Ectodermal cell (in vitro differentiated cells): ENCODE measurements at regions not wholly inside any gene's neighbourhood (a gene's known extent, or its start where the extent isn't known, plus 50 kb on each side); places are given as distances from the start of the nearest gene placed in this dataset.

ENCODE experiments used
- H3K27ac ChIP-seq: 2 replicates; pipeline ENCODE4 v1.7.0; 2013; ENCODE audit warnings: mild to moderate bottlenecking, low read depth, low read length; ENCODE audit not compliant: insufficient read depth, poor library complexity, severe bottlenecking
- H3K27me3 ChIP-seq: 2 replicates; pipeline ENCODE4 v1.7.0; 2013; ENCODE audit warnings: mild to moderate bottlenecking, low read length; ENCODE audit not compliant: insufficient read depth, control insufficient read depth, poor library complexity, severe bottlenecking
- H3K36me3 ChIP-seq: one replicate; pipeline ENCODE4 v1.7.0; 2013; ENCODE audit warnings: low read length; ENCODE audit not compliant: control insufficient read depth, insufficient read depth
- H3K4me1 ChIP-seq: one replicate; pipeline ENCODE4 v1.7.0; 2013; ENCODE audit warnings: low read length; ENCODE audit not compliant: control insufficient read depth, insufficient read depth
- H3K4me3 ChIP-seq: 2 replicates; pipeline ENCODE4 v1.7.0; 2013; ENCODE audit warnings: low read depth, low read length, control low read depth; ENCODE audit not compliant: insufficient read depth
- H3K9me3 ChIP-seq: 2 replicates; pipeline ENCODE4 v1.7.0; 2013; ENCODE audit warnings: mild to moderate bottlenecking, low read length, moderate library complexity; ENCODE audit not compliant: control insufficient read depth
- WGBS, 2 experiments: methylation state at CpG; one replicate each; pipeline ENCODE4 v1.1.7; 2013; ENCODE audit warnings: missing lambda C conversion rate in 2 of 2; 5-methylcytosine and 5-hydroxymethylcytosine counted together

DNA sequence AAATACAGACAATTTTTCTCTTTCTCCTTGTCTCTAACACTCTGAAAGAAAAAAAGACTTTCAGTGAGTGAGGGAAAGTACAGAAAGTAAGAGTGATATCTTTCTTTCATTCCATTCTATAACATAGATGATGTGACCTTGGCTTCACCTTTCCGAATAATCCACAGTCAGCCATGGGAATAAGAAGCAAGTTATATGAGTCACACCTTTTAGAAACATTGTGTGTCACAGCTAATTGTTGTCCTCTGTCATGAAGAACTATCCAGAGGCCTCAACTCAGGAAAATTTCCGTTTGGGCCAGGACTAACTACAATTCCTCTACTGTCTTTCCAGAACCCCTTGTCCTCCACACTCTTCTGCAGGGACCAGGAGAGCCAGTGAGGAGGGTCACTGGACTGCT is 209.7 kb upstream of the FAR2 start:
- H3K36me3 ChIP-seq: no peaks in the 10 kb centered on the region
- H3K27ac ChIP-seq: no peak overlapping the region
- no peaks in the 10 kb centered on the region for H3K4me1 ChIP-seq
- H3K4me3 ChIP-seq: no peak overlapping the region
- H3K9me3 ChIP-seq: no peaks in the 10 kb centered on the region
- no peaks in the 10 kb centered on the region for H3K27me3 ChIP-seq
- WGBS, 2 experiments: 98 to 99% methylated on average over 2 of the region's 2 CpGs

DNA sequence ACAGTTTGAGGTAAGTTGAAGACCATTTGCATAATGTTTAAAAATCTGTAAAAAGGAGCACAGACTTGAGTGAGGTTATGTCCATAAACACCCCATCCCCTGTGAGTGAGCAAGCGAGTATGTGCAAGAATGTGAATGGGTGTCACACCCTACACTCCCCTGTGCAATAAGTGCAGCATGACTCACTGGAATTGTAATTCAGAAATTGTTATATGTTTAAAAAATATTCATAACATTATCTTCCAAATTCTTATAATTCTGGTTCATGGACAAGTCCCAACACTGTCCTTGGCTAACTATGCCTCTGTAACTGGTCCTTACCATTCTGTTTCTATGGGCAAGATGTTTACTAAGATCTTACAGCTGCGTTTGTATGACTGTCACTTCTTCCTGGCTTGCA is 207.8 kb upstream of the FAR2 start:
- Histone ChIP-seq H3K4me1 (no peaks in the 10 kb centered on the region), H3K27ac (no peak overlapping the region), H3K9me3 (no peaks in the 10 kb centered on the region), H3K36me3 (no peaks in the 10 kb centered on the region), H3K27me3 (no peaks in the 10 kb centered on the region), H3K4me3 (no peak overlapping the region)
- 90 to 100% methylated on average over 2 of the region's 2 CpGs for WGBS, 2 experiments

DNA sequence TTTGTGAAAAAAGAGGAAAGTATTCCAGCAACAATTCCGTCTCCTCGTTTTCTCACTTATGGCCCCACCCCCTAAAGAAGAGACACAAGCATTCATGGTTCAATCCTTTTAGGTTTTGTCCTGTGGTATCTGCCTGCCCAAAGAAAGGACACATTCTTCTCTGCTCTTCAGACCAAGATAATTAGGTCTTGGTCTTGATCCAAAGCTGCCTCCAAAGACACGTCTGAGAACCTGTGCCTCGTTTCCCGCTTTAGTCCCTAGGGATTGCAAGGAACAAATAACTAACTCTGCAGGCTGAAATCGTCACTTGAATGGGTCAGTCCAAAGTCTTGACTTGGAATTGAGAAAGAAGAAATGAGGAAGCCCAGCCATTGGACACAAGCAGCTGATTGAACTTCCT is 202.7 kb upstream of the FAR2 start:
- 89 to 91% methylated on average over 6 of the region's 6 CpGs for WGBS, 2 experiments

GRCh38 chr12:28948685-28949084 is 200.4 kb upstream of the FAR2 start:
- H3K9me3 ChIP-seq: no peaks in the 10 kb centered on the region
- no peaks in the 10 kb centered on the region for H3K4me1 ChIP-seq
- WGBS, 2 experiments: no CpG with 5 or more reads among the region's 1 CpG
- H3K36me3 ChIP-seq: no peaks in the 10 kb centered on the region
- H3K4me3 ChIP-seq: no peak overlapping the region
- no peaks in the 10 kb centered on the region for H3K27me3 ChIP-seq
- no peak overlapping the region for H3K27ac ChIP-seq

More for the DNA sequence above, 202.7 kb upstream of the FAR2 start:
- Histone ChIP-seq H3K36me3 (no peaks in the 10 kb centered on the region), H3K27me3 (no peaks in the 10 kb centered on the region), H3K4me3 (no peak overlapping the region), H3K27ac (no peak overlapping the region), H3K4me1 (no peaks in the 10 kb centered on the region), H3K9me3 (no peaks in the 10 kb centered on the region)

- H3K9me3 ChIP-seq: no peaks in the 10 kb centered on the region
- no peaks in the 10 kb centered on the region for H3K36me3 ChIP-seq
- 91 to 96% methylated on average over 1 of the region's 1 CpG for WGBS, 2 experiments
- no peak overlapping the region for H3K4me3 ChIP-seq
- H3K27ac ChIP-seq: no peak overlapping the region
- H3K4me1 ChIP-seq: no peaks in the 10 kb centered on the region
- H3K27me3 ChIP-seq: no peaks in the 10 kb centered on the region
Observed at GRCh38 chr12:28949184-28949583, 199.9 kb upstream of the FAR2 start.

GRCh38 chr12:28950049-28950448 is 199.0 kb upstream of the FAR2 start:
- no peaks in the 10 kb centered on the region for H3K4me1 ChIP-seq
- no peaks in the 10 kb centered on the region for H3K36me3 ChIP-seq
- H3K4me3 ChIP-seq: no peak overlapping the region
- H3K27ac ChIP-seq: no peak overlapping the region
- no peaks in the 10 kb centered on the region for H3K9me3 ChIP-seq
- H3K27me3 ChIP-seq: no peaks in the 10 kb centered on the region

- WGBS, 2 experiments: 86 to 94% methylated on average over 1 of the region's 1 CpG
- Histone ChIP-seq H3K36me3 (no peaks in the 10 kb centered on the region), H3K4me1 (no peaks in the 10 kb centered on the region), H3K27me3 (no peaks in the 10 kb centered on the region), H3K27ac (no peak overlapping the region), H3K4me3 (no peak overlapping the region), H3K9me3 (no peaks in the 10 kb centered on the region)
Observed at GRCh38 chr12:28951935-28952334, 197.1 kb upstream of the FAR2 start.

GRCh38 chr12:28954333-28954732 is 194.7 kb upstream of the FAR2 start:
- Histone ChIP-seq H3K4me3 (no peak overlapping the region), H3K9me3 (no peaks in the 10 kb centered on the region), H3K27ac (no peak overlapping the region), H3K27me3 (no peaks in the 10 kb centered on the region), H3K4me1 (no peaks in the 10 kb centered on the region), H3K36me3 (no peaks in the 10 kb centered on the region)

DNA sequence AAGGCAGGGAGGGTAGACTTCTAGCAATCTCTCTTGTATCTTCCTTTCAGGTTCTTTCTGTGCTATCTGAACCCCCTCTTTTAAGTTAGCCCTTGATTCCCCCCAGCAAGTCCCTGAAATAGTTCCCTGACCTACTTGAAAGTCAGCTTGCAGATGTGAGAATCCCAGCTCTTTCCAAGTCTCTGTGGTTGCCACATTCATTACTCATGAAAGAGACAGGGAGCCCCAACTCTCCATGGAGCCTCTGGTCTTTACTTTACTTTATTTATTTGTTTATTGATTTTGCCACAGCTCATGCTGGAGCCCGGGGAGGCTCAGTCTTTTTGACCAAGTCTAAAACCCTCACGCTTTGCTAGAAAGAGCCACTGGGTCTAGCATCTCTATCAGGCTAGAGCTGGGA is 193.6 kb upstream of the FAR2 start:
- WGBS, 2 experiments: 85 to 88% methylated on average over 2 of the region's 2 CpGs
- Histone ChIP-seq H3K36me3 (no peaks in the 10 kb centered on the region), H3K9me3 (no peaks in the 10 kb centered on the region), H3K4me3 (no peak overlapping the region), H3K27me3 (no peaks in the 10 kb centered on the region), H3K27ac (no peak overlapping the region), H3K4me1 (no peaks in the 10 kb centered on the region)

GRCh38 chr12:28955931-28956330 is 193.1 kb upstream of the FAR2 start:
- Histone ChIP-seq H3K27ac (no peak overlapping the region), H3K4me1 (no peaks in the 10 kb centered on the region), H3K9me3 (no peaks in the 10 kb centered on the region), H3K4me3 (no peak overlapping the region), H3K36me3 (no peaks in the 10 kb centered on the region), H3K27me3 (no peaks in the 10 kb centered on the region)

- Histone ChIP-seq H3K9me3 (no peaks in the 10 kb centered on the region), H3K27me3 (no peaks in the 10 kb centered on the region), H3K4me3 (no peak overlapping the region), H3K27ac (no peak overlapping the region), H3K36me3 (no peaks in the 10 kb centered on the region), H3K4me1 (peaks cover 3% of the 10 kb centered on the region)
- 79 to 89% methylated on average over 1 to 2 of the region's 2 CpGs for WGBS, 2 experiments
Observed at GRCh38 chr12:28958553-28959195, 190.4 kb upstream of the FAR2 start.
